EH (cell line): ENCODE measurements at regions not wholly inside any gene's neighbourhood (a gene's known extent, or its start where the extent isn't known, plus 50 kb on each side); places are given as distances from the start of the nearest gene placed in this dataset.
"Not testable (repeated sequence)": the region's sequence is repeated elsewhere in the genome, so short reads cannot be mapped to it uniquely, and the experiment has no call there.

Experiments used
- DNase-seq: peaks from one replicate; pipeline ENCODE4 v3.0.0-alpha.2; 2015; ENCODE audit warnings: low read depth

GRCh38 chr6:163876391-163876790, 461.9 kb downstream of the QKI start:
- DNase-seq = peak; percentile 61

GRCh38 chr6:163874784-163875183, 460.3 kb downstream of the QKI start:
- peak; percentile 28 for DNase-seq

- peak; percentile 98 for DNase-seq
Measured at GRCh38 chr6:163872335-163872734, 457.8 kb downstream of the QKI start.

- DNase-seq = no peak
Measured at GRCh38 chr6:163871616-163872015, 457.1 kb downstream of the QKI start.

GRCh38 chr6:163867518-163868292, 453.2 kb downstream of the QKI start:
- no peak for DNase-seq

GRCh38 chr6:163866192-163866591, 451.7 kb downstream of the QKI start:
- DNase-seq = no peak

- DNase-seq = no peak
Measured at GRCh38 chr6:163863565-163863964, 449.0 kb downstream of the QKI start.

GRCh38 chr6:163862701-163863100, 448.2 kb downstream of the QKI start:
- DNase-seq = peak; percentile 24

GRCh38 chr6:163861627-163862026, 447.1 kb downstream of the QKI start:
- DNase-seq = no peak

GRCh38 chr6:163860287-163861081, 446.0 kb downstream of the QKI start:
- peak; percentile 79 for DNase-seq

GRCh38 chr6:163858870-163859269, 444.4 kb downstream of the QKI start:
- DNase-seq = not testable (repeated sequence)

GRCh38 chr6:163857421-163857820, 442.9 kb downstream of the QKI start:
- DNase-seq = peak; percentile 56

- no peak for DNase-seq
Measured at GRCh38 chr6:163850874-163851273, 436.4 kb downstream of the QKI start.

GRCh38 chr6:163844761-163845160, 430.2 kb downstream of the QKI start:
- DNase-seq = no peak

GRCh38 chr6:163844357-163844756, 429.8 kb downstream of the QKI start:
- DNase-seq = no peak

- no peak for DNase-seq
Measured at GRCh38 chr6:163843218-163843617, 428.7 kb downstream of the QKI start.

- DNase-seq = no peak
Measured at GRCh38 chr6:163842467-163842866, 427.9 kb downstream of the QKI start.

- no peak for DNase-seq
Measured at GRCh38 chr6:163841733-163842132, 427.2 kb downstream of the QKI start.

- no peak for DNase-seq
Measured at GRCh38 chr6:163841326-163841725, 426.8 kb downstream of the QKI start.

GRCh38 chr6:163840880-163841279, 426.4 kb downstream of the QKI start:
- no peak for DNase-seq

- DNase-seq = no peak
Measured at GRCh38 chr6:163839296-163839695, 424.8 kb downstream of the QKI start.

- peak; percentile 39 for DNase-seq
Measured at GRCh38 chr6:163837691-163838431, 423.3 kb downstream of the QKI start.
